ENCODE measurements at regions not wholly inside any gene's neighbourhood (a gene's known extent, or its start where the extent isn't known, plus 50 kb on each side); places are given as distances from the start of the nearest gene placed in this dataset.

GRCh38 chr1:239293350-239294110 lies 92.8 kb upstream of the CHRM3 start:
- DNase-seq (ENCODE audit: low spot score): no peak
- in situ Hi-C loops (cut with MboI; ENCODE audit: low sequenced_read_pairs, unreplicated experiment): no loop called here
- TF ChIP-seq CTCF (IDR thresholded peaks at IDR 0.05; ENCODE audit: borderline replicate concordance, control extremely low read depth, extremely low read depth, insufficient read depth, missing control alignments): no peak

- no peak for TF ChIP-seq CTCF (IDR thresholded peaks at IDR 0.05; ENCODE audit: borderline replicate concordance, control extremely low read depth, extremely low read depth, insufficient read depth, missing control alignments)
- in situ Hi-C loops (cut with MboI; ENCODE audit: low sequenced_read_pairs, unreplicated experiment): no loop called here
- no peak for DNase-seq (ENCODE audit: low spot score)
These were observed 97.4 kb upstream of the CHRM3 start for GRCh38 chr1:239288820-239289554.

GRCh38 chr1:239287296-239287695 lies 99.1 kb upstream of the CHRM3 start:
- DNase-seq (ENCODE audit: low spot score): no peak
- TF ChIP-seq CTCF (IDR thresholded peaks at IDR 0.05; ENCODE audit: borderline replicate concordance, control extremely low read depth, extremely low read depth, insufficient read depth, missing control alignments): no peak
- in situ Hi-C loops (cut with MboI; ENCODE audit: low sequenced_read_pairs, unreplicated experiment): no loop called here

- TF ChIP-seq CTCF (IDR thresholded peaks at IDR 0.05; ENCODE audit: borderline replicate concordance, control extremely low read depth, extremely low read depth, insufficient read depth, missing control alignments): no peak
- in situ Hi-C loops (cut with MboI; ENCODE audit: low sequenced_read_pairs, unreplicated experiment): no loop called here
- no peak for DNase-seq (ENCODE audit: low spot score)
These were observed 103.2 kb upstream of the CHRM3 start for GRCh38 chr1:239283216-239283615.

- no peak for TF ChIP-seq CTCF (IDR thresholded peaks at IDR 0.05; ENCODE audit: borderline replicate concordance, control extremely low read depth, extremely low read depth, insufficient read depth, missing control alignments)
- in situ Hi-C loops (cut with MboI; ENCODE audit: low sequenced_read_pairs, unreplicated experiment): no loop called here
- no peak for DNase-seq (ENCODE audit: low spot score)
These were observed 104.0 kb upstream of the CHRM3 start for GRCh38 chr1:239282411-239282810.

- no peak for DNase-seq (ENCODE audit: low spot score)
- TF ChIP-seq CTCF (IDR thresholded peaks at IDR 0.05; ENCODE audit: borderline replicate concordance, control extremely low read depth, extremely low read depth, insufficient read depth, missing control alignments): no peak
- in situ Hi-C loops (cut with MboI; ENCODE audit: low sequenced_read_pairs, unreplicated experiment): no loop called here
These were observed 110.3 kb upstream of the CHRM3 start for GRCh38 chr1:239276051-239276450.

Data from GM13976 (cell line).